ENCODE measurements at regions not wholly inside any gene's neighbourhood (a gene's known extent, or its start where the extent isn't known, plus 50 kb on each side); places are given as distances from the start of the nearest gene placed in this dataset.

GRCh38 chr6:137740091-137740755 lies 126.8 kb upstream of the TNFAIP3 start:
- Histone ChIP-seq H3K9me3 (ENCODE audit: control insufficient read depth, insufficient read depth, low read length) (no peaks in the 10 kb centered on the region), H3K4me1 (ENCODE audit: insufficient read depth, low read length) (no peaks in the 10 kb centered on the region; the same call in 1 of the 2 replicates)

GRCh38 chr6:137740967-137741761 lies 125.9 kb upstream of the TNFAIP3 start:
- H3K4me1 ChIP-seq (ENCODE audit: insufficient read depth, low read length) = no peaks in the 10 kb centered on the region; the same call in 1 of the 2 replicates

More at GRCh38 chr6:137740091-137740755, 126.8 kb upstream of the TNFAIP3 start:
- Histone ChIP-seq H3K36me3 (ENCODE audit: insufficient read depth, low read length) (no peaks in the 10 kb centered on the region), H3K9ac (ENCODE audit: low read depth, low read length) (no peak overlapping the region)

GRCh38 chr6:137743493-137743892 lies 123.6 kb upstream of the TNFAIP3 start:
- Histone ChIP-seq H3K36me3 (ENCODE audit: insufficient read depth, low read length) (no peaks in the 10 kb centered on the region), H3K9ac (ENCODE audit: low read depth, low read length) (no peak overlapping the region), H3K9me3 (ENCODE audit: control insufficient read depth, insufficient read depth, low read length) (no peaks in the 10 kb centered on the region), H3K4me1 (ENCODE audit: insufficient read depth, low read length) (no peaks in the 10 kb centered on the region; the same call in 1 of the 2 replicates)

More at GRCh38 chr6:137740967-137741761, 125.9 kb upstream of the TNFAIP3 start:
- Histone ChIP-seq H3K36me3 (ENCODE audit: insufficient read depth, low read length) (no peaks in the 10 kb centered on the region), H3K9me3 (ENCODE audit: control insufficient read depth, insufficient read depth, low read length) (no peaks in the 10 kb centered on the region), H3K9ac (ENCODE audit: low read depth, low read length) (no peak overlapping the region)

- Histone ChIP-seq H3K9me3 (ENCODE audit: control insufficient read depth, insufficient read depth, low read length) (no peaks in the 10 kb centered on the region), H3K4me1 (ENCODE audit: insufficient read depth, low read length) (peaks cover 2% of the 10 kb centered on the region), H3K9ac (ENCODE audit: low read depth, low read length) (no peak overlapping the region), H3K36me3 (ENCODE audit: insufficient read depth, low read length) (no peaks in the 10 kb centered on the region)
These were observed 122.2 kb upstream of the TNFAIP3 start for GRCh38 chr6:137744877-137745276.

- H3K4me1 ChIP-seq (ENCODE audit: insufficient read depth, low read length) = peaks cover 6% of the 10 kb centered on the region
- H3K36me3 ChIP-seq (ENCODE audit: insufficient read depth, low read length) = no peaks in the 10 kb centered on the region
- H3K9me3 ChIP-seq (ENCODE audit: control insufficient read depth, insufficient read depth, low read length) = no peaks in the 10 kb centered on the region
- H3K9ac ChIP-seq (ENCODE audit: low read depth, low read length) = no peak overlapping the region
These were observed 121.7 kb upstream of the TNFAIP3 start for GRCh38 chr6:137745321-137745720.

- Histone ChIP-seq H3K4me1 (ENCODE audit: insufficient read depth, low read length) (peaks cover 6% of the 10 kb centered on the region; the same call in 1 of the 2 replicates), H3K9ac (ENCODE audit: low read depth, low read length) (no peak overlapping the region), H3K36me3 (ENCODE audit: insufficient read depth, low read length) (no peaks in the 10 kb centered on the region), H3K9me3 (ENCODE audit: control insufficient read depth, insufficient read depth, low read length) (no peaks in the 10 kb centered on the region)
These were observed 120.8 kb upstream of the TNFAIP3 start for GRCh38 chr6:137746264-137746663.

GRCh38 chr6:137749696-137750211 lies 117.3 kb upstream of the TNFAIP3 start:
- Histone ChIP-seq H3K9me3 (ENCODE audit: control insufficient read depth, insufficient read depth, low read length) (no peaks in the 10 kb centered on the region), H3K9ac (ENCODE audit: low read depth, low read length) (no peak overlapping the region), H3K36me3 (ENCODE audit: insufficient read depth, low read length) (no peaks in the 10 kb centered on the region), H3K4me1 (ENCODE audit: insufficient read depth, low read length) (peaks cover 6% of the 10 kb centered on the region; the same call in 1 of the 2 replicates)

- H3K36me3 ChIP-seq (ENCODE audit: insufficient read depth, low read length) = no peaks in the 10 kb centered on the region
- H3K4me1 ChIP-seq (ENCODE audit: insufficient read depth, low read length) = peaks cover 6% of the 10 kb centered on the region; the same call in 1 of the 2 replicates
- H3K9ac ChIP-seq (ENCODE audit: low read depth, low read length) = no peak overlapping the region
- H3K9me3 ChIP-seq (ENCODE audit: control insufficient read depth, insufficient read depth, low read length) = no peaks in the 10 kb centered on the region
These were observed 116.8 kb upstream of the TNFAIP3 start for GRCh38 chr6:137750297-137750696.

- Histone ChIP-seq H3K36me3 (ENCODE audit: insufficient read depth, low read length) (no peaks in the 10 kb centered on the region), H3K4me1 (ENCODE audit: insufficient read depth, low read length) (peaks cover 6% of the 10 kb centered on the region; the same call in 1 of the 2 replicates), H3K9ac (ENCODE audit: low read depth, low read length) (no peak overlapping the region), H3K9me3 (ENCODE audit: control insufficient read depth, insufficient read depth, low read length) (no peaks in the 10 kb centered on the region)
These were observed 115.1 kb upstream of the TNFAIP3 start for GRCh38 chr6:137751768-137752560.

GRCh38 chr6:137754366-137754765 lies 112.7 kb upstream of the TNFAIP3 start:
- Histone ChIP-seq H3K9ac (ENCODE audit: low read depth, low read length) (no peak overlapping the region), H3K4me1 (ENCODE audit: insufficient read depth, low read length) (peaks cover 6% of the 10 kb centered on the region; the same call in 1 of the 2 replicates), H3K9me3 (ENCODE audit: control insufficient read depth, insufficient read depth, low read length) (no peaks in the 10 kb centered on the region)

GRCh38 chr6:137754866-137755265 lies 112.2 kb upstream of the TNFAIP3 start:
- H3K9me3 ChIP-seq (ENCODE audit: control insufficient read depth, insufficient read depth, low read length) = no peaks in the 10 kb centered on the region
- no peak overlapping the region for H3K9ac ChIP-seq (ENCODE audit: low read depth, low read length)
- H3K36me3 ChIP-seq (ENCODE audit: insufficient read depth, low read length) = no peaks in the 10 kb centered on the region
- peaks cover 3% of the 10 kb centered on the region; the same call in 1 of the 2 replicates for H3K4me1 ChIP-seq (ENCODE audit: insufficient read depth, low read length)

More at GRCh38 chr6:137754366-137754765, 112.7 kb upstream of the TNFAIP3 start:
- H3K36me3 ChIP-seq (ENCODE audit: insufficient read depth, low read length) = no peaks in the 10 kb centered on the region

GRCh38 chr6:137755284-137755683 lies 111.8 kb upstream of the TNFAIP3 start:
- Histone ChIP-seq H3K4me1 (ENCODE audit: insufficient read depth, low read length) (no peaks in the 10 kb centered on the region), H3K9ac (ENCODE audit: low read depth, low read length) (no peak overlapping the region), H3K36me3 (ENCODE audit: insufficient read depth, low read length) (no peaks in the 10 kb centered on the region), H3K9me3 (ENCODE audit: control insufficient read depth, insufficient read depth, low read length) (no peaks in the 10 kb centered on the region)

- H3K9ac ChIP-seq (ENCODE audit: low read depth, low read length) = no peak overlapping the region
- H3K36me3 ChIP-seq (ENCODE audit: insufficient read depth, low read length) = no peaks in the 10 kb centered on the region
- H3K4me1 ChIP-seq (ENCODE audit: insufficient read depth, low read length) = no peaks in the 10 kb centered on the region
- H3K9me3 ChIP-seq (ENCODE audit: control insufficient read depth, insufficient read depth, low read length) = no peaks in the 10 kb centered on the region
These were observed 110.3 kb upstream of the TNFAIP3 start for GRCh38 chr6:137756788-137757187.

GRCh38 chr6:137758661-137759060 lies 108.4 kb upstream of the TNFAIP3 start:
- Histone ChIP-seq H3K4me1 (ENCODE audit: insufficient read depth, low read length) (no peaks in the 10 kb centered on the region), H3K9ac (ENCODE audit: low read depth, low read length) (no peak overlapping the region), H3K36me3 (ENCODE audit: insufficient read depth, low read length) (no peaks in the 10 kb centered on the region), H3K9me3 (ENCODE audit: control insufficient read depth, insufficient read depth, low read length) (no peaks in the 10 kb centered on the region)

Data from ES-I3 (cell line).